ENCODE measurements at regions not wholly inside any gene's neighbourhood (a gene's known extent, or its start where the extent isn't known, plus 50 kb on each side); places are given as distances from the start of the nearest gene placed in this dataset.

DNA sequence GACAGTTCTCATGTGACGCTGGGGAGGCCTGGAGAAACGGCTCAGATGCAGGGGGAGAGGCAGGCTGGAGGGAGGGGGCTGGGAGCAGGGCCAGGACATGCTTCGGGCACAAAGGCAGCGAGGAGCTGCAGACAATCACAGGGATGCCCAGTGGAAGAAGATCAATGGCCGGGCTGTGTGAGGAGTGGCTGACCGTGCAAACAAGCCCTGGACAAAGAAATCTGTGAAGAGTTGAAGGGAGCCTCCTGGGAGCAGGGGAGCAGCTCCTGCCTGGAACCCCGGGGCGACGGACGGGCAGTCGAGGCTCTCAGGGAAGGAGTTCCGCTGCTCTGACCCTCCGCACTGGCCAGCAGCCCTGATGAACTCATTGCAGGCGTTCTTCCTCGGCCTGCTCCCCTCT, 126.7 kb upstream of the B3GAT1 start:
- DNase-seq, result no peak

DNA sequence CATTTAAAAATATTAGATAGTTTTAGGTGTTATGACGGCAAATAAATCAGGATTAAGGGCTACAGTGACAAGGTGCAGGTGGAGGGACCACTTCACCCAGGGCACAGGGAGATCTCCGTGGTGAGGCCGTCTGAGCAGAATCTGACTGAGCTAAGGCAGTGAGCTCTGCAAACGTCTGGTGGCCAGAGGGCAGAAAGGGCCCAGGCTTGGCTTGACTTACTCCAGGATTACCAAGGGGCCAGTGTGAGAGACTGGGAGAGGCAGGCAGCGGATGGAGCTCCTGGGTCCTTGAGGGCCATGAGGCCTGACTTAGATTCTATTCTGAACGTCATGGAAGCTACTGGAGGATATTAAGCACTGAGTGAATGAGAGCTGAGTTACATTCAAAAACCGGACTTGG, 125.9 kb upstream of the B3GAT1 start:
- no peak for DNase-seq

DNA sequence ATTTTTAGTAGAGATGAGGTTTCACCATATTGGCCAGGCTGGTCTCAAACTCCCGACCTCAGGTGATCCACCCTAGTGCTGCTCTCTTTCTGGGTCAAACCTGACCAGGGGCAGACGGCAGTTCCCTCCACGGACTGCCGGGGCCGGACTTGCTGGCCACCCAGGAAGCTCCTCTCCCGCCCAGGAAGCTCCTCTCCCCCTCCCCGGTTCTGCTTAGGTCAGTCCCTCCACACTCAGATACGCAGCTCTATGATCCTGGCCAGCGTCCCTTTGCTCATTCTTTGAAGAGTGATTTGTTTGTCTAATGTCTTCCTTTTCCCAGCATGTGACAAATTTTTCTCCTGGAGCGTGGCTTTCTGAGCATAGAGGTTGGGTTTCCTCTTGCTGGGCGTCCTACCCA, 125.3 kb upstream of the B3GAT1 start:
- peak; percentile 5 for DNase-seq

DNA sequence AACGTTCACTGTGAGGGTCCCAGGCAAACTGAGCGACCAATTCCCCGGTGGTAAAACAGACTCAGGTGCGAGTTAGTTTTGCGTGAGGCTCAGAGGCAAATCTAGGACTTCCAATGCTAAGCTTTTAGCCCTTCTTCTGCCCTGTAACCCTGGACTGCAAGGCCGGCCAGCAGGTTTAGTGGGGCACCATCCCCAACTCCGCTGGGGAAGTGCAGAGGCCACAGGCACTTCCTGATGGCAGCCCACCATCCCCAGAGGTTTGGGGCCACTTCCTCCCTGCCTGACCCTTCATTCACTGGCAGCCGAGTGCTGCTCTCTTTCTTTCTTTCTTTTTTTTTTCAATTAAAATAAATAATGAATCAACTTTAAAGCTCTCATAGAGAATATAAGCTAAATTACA, 124.6 kb upstream of the B3GAT1 start:
- no peak for DNase-seq

DNA sequence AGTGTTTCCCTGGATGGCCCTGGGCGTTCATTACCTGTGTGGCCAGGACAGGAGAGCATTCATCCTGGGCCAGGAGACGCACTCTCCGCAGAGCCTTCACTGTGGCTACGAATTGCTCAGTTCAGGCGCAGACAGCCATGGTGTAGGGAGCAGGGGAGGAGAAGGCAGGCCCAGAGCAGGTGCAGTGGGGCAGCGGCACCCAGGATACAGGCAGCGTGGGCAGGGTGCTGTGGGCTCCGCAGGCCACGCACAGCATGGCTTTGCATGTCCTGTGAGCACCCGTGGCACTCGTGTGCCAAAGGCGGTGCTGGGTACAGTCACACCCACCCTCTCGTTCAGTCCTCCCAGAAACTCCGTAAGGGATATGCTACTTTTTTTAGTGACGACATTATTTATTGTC, 124.2 kb upstream of the B3GAT1 start:
- no peak for DNase-seq

DNA sequence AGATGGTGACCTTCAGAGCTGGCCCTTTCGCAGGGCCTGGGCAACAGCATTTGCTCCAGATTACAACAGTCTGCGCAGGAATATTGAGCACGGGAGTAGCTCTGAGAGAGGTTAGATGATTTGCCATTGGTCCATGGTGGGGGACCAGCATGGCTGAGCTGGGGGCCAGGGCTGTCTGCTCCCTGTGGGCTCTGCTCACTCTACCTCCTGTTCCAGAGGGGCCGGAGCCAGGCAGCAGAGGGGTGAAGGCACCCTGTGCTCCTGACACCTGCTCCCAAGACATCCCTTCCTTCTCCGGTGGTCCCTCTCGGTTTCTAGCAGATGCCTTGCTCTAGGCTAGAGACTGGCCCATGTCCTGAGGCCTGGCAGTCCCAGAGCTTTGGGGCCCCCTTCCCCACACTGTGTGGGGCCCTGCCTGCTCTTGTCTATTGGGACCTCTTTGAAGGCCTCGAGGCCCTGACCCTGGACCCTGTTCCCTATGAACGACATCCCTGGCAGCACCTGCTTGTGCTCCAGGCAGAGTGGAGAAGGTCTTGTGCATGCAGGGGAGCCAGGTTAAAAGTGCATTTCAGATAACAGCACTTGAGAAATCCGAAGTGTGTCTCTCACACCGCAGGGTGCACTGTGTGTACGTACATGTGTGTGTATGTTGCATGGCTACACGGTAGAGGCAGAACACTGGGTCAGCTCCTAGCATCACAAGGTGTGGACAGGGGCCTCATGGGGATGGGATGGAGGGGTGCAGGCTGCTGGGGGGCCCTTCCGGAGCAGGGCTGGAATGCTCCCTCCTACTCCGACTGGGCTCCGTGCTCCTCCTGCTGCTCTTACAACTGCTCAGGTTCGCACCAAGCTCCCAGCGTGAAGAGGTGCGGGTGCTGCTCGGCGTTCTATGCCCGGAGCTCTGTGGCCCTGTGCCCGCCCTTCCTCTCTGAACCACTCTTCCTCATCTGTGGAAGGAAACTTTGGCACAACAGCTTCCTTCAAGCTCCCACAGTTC, 123.3 kb upstream of the B3GAT1 start:
- no peak for DNase-seq

DNA sequence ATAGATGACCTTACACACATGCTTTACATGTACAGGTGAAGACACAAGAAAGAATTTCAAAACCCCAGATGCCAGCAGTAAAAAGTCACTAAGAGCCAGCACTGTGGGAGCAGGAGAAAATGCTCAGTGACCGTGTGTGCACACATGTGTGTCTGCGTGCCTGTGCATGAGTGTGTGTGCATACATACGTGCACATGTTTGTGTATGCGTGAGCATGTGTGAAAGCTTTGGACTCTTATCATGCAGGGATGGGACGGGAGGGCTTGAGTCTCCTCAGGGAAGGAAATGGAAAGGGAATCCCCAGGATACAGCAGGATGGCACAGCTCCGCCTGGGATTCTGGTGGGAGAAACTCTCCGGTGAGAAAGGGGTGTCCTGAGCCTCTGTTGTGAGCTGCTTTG, 121.5 kb upstream of the B3GAT1 start:
- DNase-seq, result no peak

DNA sequence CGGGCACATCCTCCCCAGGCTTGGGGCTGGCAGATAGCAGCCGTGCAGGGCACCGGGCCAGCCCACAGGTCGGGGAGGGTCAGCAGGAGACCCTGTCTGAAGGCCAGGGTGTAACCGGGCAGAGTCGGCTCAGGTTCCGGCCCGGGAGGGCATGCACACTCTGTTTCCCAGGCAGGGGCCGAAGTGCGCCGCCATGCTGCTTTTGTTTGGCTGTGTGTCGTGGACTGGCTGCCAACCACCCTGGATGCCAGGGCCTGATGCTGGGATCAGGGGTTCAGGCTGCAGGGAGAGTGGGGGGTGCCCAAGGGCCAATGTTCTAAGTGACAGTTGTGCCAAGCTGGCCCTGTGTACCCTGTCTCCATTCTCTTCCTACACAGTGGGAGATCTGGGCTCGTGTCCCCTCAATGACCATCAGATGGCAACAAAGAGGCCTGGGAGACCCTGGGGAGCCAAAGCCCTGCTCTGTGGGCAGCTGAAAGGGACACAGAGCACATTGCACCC, 120.9 kb upstream of the B3GAT1 start:
- DNase-seq, result no peak

DNA sequence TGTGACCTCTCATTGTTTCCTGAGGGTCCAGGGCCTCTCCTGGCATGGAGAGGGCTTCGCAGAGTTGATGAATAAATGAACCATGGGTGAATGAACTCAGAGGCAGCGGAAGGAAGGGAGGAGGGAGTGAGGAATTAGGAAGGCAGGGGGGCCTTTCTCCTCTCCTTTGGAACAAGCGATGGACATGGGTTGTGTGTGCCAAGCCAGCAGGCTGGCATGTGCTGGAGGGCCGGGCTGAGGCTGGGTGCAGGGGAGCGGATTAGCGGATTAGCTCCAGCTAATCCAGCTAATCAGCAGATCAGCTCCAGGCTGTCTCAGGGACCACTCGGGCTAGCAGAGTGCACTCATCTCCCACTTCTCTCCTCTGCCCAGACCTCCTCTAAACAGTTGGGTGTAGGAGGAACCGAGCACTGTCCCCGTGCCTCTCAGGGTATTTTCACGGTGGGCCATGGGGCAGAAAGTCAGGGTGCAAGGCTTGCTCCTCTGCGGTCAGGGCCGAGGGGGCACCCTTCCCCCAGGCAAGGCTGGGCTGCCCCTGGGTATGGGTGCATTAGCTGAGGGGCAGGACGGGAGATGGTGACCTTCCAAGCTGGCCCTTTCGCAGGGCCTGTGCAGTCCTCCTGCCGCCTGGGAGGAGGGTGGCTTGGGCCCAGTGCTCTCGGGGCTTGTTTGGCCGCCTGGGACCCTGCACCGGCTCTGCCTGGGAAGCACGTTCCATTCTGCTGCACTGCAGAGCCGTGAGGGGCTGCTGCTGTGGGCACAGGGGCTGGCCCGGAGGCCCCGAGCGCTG, 120.3 kb upstream of the B3GAT1 start:
- DNase-seq, result no peak

DNA sequence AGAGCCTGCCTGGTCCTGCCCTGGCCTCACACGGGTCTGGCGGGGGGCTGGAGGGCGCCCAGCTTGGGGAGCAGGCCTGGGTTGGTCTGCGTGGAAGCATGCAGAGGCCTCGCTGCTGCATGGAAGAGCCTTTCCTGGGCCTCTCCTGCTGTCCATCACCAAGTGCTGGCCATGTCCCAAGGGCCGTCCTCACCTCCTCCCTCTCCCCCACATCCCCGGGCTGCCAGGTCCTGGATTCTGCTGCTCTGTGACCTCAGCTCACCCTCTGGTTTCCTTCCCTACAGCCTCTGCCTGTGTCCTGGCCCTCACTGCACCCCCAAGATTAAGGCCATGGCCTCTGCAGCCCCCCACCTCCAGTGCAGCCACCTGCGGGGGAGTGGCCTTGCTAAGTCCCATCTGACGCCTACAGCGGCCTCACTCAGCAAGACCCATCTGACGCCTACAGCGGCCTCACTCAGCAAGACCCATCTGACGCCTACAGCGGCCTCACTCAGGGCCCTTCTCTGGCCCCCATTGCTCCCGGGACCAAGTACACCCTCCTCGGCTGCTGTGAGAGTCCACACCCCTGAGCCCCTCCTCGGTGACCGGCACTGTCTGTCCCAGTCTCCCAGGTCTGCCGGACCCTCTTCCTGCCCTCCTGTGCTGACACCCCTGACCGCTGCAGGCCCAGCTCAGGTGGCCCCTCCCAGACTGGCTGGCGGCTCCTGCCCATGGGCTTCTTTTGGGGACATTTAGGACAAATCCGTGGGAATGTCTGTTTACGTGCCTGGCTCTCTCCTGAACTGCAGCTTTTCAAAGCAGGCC, 119.5 kb upstream of the B3GAT1 start:
- no peak for DNase-seq

DNA sequence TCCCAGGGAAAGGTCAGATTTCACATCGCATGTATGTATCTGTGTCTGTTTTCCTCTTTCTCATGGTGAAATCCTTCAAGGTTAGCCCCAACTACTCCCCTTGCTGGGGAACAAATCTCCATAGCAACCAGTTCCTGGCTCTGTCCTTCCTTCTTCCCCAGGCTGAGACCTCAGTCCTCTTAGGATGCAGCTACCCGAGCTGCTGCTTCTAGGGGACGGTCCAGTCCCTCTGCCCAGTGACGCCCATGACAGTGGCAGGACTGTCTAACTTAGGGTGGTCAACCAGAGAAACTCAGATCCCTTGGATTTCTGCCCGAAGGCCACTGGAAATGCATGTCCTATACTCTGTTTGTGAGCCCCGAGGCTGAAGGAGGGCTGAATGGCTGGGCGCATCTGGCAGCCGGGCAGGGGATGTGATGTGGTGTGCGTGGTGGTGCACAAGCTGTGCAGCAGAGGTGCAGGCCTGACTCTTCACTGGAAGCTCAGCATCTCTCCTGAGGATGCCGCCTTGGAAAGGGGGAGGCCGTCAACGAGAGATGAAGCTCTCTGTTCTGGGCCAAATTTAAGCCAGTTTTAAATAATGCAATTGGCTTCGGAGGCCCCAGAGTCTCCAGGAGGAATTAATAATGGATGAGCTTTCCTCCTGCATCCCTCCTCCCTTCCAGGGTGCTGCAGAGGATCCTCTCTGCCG, 118.7 kb upstream of the B3GAT1 start:
- DNase-seq, result no peak

DNA sequence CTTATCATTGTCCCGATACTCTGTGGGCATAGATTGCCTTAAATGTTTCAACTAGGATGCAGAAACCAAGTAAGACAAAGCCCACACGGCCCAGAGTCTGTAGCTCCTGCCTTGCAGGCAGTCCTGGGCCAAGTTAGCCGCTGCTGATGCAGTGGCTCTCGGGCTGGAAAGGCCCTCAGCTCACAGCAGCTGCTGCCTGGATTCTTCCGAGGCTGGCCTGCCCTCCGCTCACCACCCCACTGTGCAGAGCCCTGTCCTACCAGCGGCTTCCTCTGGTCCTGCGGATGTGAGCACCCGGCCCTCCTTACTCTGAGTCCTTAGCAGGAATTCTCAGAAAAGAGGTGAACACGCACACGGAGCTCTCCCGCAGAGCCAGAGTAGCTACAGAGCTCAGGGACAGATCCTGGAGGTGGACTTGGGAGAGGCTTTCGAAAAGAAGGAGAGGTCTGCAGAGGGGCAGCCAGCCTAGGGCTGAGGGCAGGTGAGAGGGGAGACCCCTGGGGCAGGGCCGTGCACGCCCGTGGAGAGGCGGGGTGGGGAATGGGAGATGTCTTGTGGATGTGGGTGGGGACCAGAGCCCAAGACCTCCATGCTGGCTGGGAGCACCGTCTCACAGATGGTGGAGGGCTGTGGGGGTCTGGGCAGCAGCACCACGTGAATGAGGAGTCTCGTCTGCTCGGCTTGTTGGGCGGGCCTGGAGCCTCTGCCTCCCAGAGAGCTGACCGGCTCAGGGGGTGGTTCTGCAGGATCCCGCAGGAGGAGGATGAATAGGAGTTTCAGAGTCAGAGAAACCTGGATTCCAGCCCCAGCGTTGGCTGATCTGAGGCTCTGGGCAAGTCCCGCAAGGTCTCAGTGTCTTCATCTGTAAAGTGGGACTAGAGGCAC, 117.4 kb upstream of the B3GAT1 start:
- DNase-seq, result no peak

DNA sequence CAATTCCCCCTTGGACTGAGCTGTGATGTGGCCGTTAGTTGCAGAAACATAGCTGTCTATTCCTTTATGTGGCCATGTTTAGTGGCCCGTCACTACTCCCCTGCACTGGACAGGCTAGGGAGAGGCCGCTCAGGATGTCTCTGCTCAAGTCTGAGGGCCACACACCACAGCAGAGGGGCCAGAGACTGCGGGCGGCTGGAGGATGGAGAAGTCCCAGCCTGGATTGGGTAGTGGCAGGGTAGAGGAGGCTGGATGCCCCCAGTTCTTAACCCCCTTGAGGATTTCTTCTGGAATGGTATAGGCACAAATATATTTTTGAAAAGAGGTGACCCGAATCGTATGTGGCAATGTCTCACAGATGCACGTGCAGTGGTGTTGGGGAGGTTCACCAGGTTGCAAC, 116.4 kb upstream of the B3GAT1 start:
- DNase-seq, result no peak

DNA sequence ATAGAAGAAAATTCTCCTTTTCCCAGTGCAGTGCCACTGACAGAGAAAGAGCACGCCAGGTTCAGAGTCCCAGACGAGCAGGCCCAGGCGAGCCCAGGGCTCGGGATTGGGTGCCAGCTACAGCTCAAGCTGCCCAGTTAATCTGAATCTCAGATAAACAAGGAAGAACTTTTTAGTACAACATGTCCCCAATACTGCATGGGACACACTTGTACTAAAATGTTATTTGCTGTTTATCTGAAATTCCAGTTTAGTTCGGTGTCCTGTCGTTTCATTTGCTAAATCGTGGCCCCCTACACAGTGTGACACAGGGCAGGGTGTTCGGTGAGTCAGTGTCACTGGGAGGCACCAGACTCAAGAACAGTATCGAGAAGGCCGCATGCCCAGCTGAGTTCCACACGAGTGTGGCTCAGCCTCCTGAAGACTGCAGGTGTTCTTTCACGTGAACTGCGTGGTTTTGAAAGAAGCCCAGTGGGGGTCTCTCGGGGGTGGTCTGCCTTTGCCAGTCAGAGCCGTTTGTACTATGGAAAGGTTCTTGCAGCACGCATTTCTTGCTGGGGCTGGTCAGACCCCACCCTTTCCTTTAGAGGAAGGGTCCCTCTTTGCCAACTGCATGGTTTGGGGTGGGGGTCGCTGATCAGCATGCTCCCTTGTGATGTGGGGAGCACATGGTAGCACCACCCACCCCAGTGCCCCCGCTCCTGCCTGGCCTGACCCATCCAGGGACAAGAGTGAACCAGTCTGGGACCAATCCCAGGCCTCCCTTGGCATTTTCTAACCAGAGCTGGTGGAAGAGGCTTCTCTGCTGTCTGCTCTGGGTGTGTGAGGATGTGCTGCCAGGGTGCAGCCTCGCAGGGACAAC, 115.6 kb upstream of the B3GAT1 start:
- DNase-seq, result no peak

DNA sequence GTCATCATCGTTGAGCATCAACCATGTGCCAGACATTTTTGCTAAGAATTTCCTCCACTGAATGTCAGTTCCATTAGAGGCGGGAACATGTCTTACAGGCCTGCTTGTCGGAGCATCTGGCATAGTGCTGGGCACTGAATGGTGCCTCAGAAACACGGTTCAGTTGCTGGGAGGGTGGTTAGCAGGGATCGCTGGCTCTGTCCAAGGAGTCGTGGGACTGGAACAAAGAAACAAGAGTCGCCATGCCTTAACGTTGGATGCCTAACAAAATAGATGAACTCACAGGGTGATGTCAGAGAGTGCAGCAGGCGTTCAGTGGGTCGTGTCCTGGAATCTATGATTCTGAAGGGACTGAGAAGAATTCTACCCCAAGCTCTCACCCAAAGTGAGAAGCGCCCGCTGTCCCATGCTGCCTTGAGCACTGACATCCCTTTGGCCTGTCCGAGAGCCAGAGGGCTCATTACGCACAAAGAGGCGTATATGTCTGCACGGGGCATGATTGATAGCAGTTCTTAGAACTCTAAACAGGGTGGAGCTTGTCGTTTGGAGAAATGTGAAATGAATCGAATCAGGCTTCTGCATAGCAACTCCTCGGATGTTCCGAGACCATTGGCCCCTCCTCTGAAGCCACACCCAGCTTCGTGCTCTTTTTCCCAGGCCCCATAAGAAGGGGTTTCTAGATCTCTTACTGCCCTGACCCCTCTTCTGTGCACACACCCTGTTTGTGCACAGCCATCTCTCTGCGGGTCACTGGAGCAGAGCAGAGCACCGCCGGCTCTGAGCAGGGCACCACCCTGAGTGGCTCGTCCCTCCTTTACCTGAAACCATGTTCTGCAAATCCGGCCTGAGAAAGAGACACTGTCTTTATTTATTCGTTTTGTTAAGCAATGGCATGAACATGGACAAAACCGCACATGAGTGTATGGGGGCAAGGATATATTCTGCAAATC, 113.1 kb upstream of the B3GAT1 start:
- no peak for DNase-seq

DNA sequence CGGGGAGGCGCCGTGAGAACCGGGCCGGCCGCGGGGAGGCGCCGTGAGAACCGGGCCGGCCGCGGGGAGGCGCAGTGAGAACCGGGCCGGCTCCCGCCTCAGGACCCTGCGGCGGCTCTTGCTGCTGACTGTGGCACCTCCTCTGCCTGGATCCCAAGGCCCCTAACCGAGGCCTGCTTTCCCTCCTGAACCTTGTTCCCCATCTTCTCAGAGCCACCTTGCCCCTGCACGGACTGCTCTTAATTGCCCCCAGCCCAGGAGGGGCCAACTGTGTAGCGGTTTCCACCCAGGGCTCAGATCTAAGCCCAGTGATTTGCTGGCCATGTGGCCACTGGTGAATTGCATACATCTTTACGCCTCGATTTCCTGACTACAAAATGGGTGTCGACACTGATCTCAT, 112.2 kb upstream of the B3GAT1 start:
- DNase-seq, result no peak

DNA sequence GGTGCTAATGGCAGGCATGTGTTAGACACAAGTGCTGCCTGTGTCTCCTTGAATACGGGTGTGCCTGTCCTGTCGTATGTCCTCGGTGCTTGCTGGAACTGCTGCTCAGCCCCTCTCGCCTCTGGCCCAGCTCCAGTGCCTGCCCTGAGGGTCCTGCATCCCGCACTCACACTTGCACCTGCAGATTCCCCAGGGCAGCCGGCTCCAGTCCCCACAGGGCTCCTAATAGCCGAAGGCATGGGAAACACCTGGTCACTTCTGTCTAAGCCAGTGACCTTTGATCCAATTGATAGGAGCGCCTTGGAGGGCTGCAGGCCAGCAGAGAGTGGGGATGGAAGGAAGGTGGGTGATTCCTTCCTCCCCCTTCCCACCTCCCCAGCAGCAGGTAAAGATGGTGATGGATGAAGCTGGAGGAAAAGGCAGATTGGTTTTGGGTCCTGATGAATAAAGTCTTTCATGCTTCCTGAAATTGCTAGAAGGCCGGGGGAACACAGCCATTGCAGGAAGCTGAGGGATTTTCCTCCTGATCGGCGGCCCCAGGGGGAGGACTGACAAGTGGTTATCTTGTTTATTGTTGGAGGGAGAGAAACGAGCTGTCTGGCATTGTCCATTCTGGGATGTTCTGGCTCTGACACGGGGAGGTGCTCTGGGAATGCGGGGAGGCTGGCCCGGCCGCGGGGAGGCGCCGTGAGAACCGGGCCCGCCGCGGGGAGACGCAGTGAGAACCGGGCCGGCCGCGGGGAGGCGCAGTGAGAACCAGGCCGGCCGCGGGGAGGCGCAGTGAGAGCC, 110.9 kb upstream of the B3GAT1 start:
- no peak for DNase-seq
